ENCODE measurements at regions not wholly inside any gene's neighbourhood (a gene's known extent, or its start where the extent isn't known, plus 50 kb on each side); places are given as distances from the start of the nearest gene placed in this dataset.

GRCh38 chr3:22916933-22917332 is 286.2 kb upstream of the UBE2E2 start:
- TF ChIP-seq ZFP37 (tag by site-specific recombination; IDR thresholded peaks at IDR 0.05) (no peak), ZEB2 (tag by site-specific recombination; IDR thresholded peaks at IDR 0.05) (no peak), YY1 (tag by site-specific recombination; IDR thresholded peaks at IDR 0.05) (no peak), ATF2 (tag by site-specific recombination; IDR thresholded peaks at IDR 0.05; ENCODE audit: low read depth) (no peak), CTCF (tag by site-specific recombination; IDR thresholded peaks at IDR 0.05) (no peak), KLF9 (tag by site-specific recombination; IDR thresholded peaks at IDR 0.05; ENCODE audit: low read depth) (no peak), REPIN1 (tag by site-specific recombination; IDR thresholded peaks at IDR 0.05; ENCODE audit: low read depth) (no peak)

Measured in HEK293 (cell line).